DMS53 (cell line): ENCODE measurements at regions not wholly inside any gene's neighbourhood (a gene's known extent, or its start where the extent isn't known, plus 50 kb on each side); places are given as distances from the start of the nearest gene placed in this dataset.
"Not testable (repeated sequence)": the region's sequence is repeated elsewhere in the genome, so short reads cannot be mapped to it uniquely, and the experiment has no call there.

ENCODE experiments used
- DNase-seq: peaks from one replicate; lab custom pipeline; 2025; lab: John Stamatoyannopoulos, UW

GRCh38 chr16:58983181-58983965 lies 249.3 kb upstream of the GOT2 start:
- DNase-seq, result not testable (repeated sequence)

GRCh38 chr16:58970775-58971174 lies 236.7 kb upstream of the GOT2 start:
- no peak for DNase-seq

GRCh38 chr16:58963479-58963878 lies 229.4 kb upstream of the GOT2 start:
- no peak for DNase-seq

GRCh38 chr16:58962811-58963210 lies 228.7 kb upstream of the GOT2 start:
- DNase-seq, result no peak

- DNase-seq, result no peak
Measured at GRCh38 chr16:58960484-58960883, 226.4 kb upstream of the GOT2 start.

- no peak for DNase-seq
Measured at GRCh38 chr16:58960034-58960433, 225.9 kb upstream of the GOT2 start.

GRCh38 chr16:58958749-58959148 lies 224.6 kb upstream of the GOT2 start:
- no peak for DNase-seq

GRCh38 chr16:58948244-58948643 lies 214.1 kb upstream of the GOT2 start:
- no peak for DNase-seq

GRCh38 chr16:58940609-58941008 lies 206.5 kb upstream of the GOT2 start:
- DNase-seq, result no peak

GRCh38 chr16:58938811-58939210 lies 204.7 kb upstream of the GOT2 start:
- no peak for DNase-seq

- no peak for DNase-seq
Measured at GRCh38 chr16:58937661-58938060, 203.5 kb upstream of the GOT2 start.

GRCh38 chr16:58933186-58933585 lies 199.1 kb upstream of the GOT2 start:
- no peak for DNase-seq

- DNase-seq, result no peak
Measured at GRCh38 chr16:58931436-58931835, 197.3 kb upstream of the GOT2 start.

GRCh38 chr16:58923094-58923493 lies 189.0 kb upstream of the GOT2 start:
- DNase-seq, result no peak

GRCh38 chr16:58913456-58913855 lies 179.3 kb upstream of the GOT2 start:
- no peak for DNase-seq

GRCh38 chr16:58912571-58912970 lies 178.5 kb upstream of the GOT2 start:
- no peak for DNase-seq

- DNase-seq, result no peak
Measured at GRCh38 chr16:58906981-58907715, 173.0 kb upstream of the GOT2 start.

- no peak for DNase-seq
Measured at GRCh38 chr16:58904291-58904690, 170.2 kb upstream of the GOT2 start.

- DNase-seq, result no peak
Measured at GRCh38 chr16:58889516-58889915, 155.4 kb upstream of the GOT2 start.

- no peak for DNase-seq
Measured at GRCh38 chr16:58885528-58886170, 151.5 kb upstream of the GOT2 start.

- DNase-seq, result no peak
Measured at GRCh38 chr16:58884141-58884540, 150.0 kb upstream of the GOT2 start.

- DNase-seq, result no peak
Measured at GRCh38 chr16:58883131-58883530, 149.0 kb upstream of the GOT2 start.

- no peak for DNase-seq
Measured at GRCh38 chr16:58882292-58882691, 148.2 kb upstream of the GOT2 start.
